ENCODE measurements at regions not wholly inside any gene's neighbourhood (a gene's known extent, or its start where the extent isn't known, plus 50 kb on each side); places are given as distances from the start of the nearest gene placed in this dataset.

GRCh38 chr6:113290684-113291083 is 566.5 kb upstream of the MARCKS start:
- intact Hi-C loops (cut with DNase I), result no loop called here
- TF ChIP-seq POLR2A (IDR thresholded peaks at IDR 0.05) (no peak), CTCF (IDR thresholded peaks at IDR 0.05) (no peak), EP300 (IDR thresholded peaks at IDR 0.05) (no peak)
- Histone ChIP-seq H3K9me3 (peaks cover 0 to 7% of the 10 kb centered on the region in 2 donors), H3K4me1 (ENCODE audit: insufficient read depth) (no peaks in the 10 kb centered on the region), H3K4me3 (no peak overlapping the region), H3K27me3 (no peaks in the 10 kb centered on the region), H3K27ac (no peak overlapping the region), H3K36me3 (no peaks in the 10 kb centered on the region)
- DNase-seq, result no peak
- WGBS, 3 donors, result 69 to 82% (median 82%) methylated on average over 1 of the region's 1 CpG

GRCh38 chr6:113291751-113292445 is 565.2 kb upstream of the MARCKS start:
- Histone ChIP-seq H3K27me3 (no peaks in the 10 kb centered on the region), H3K4me3 (no peak overlapping the region), H3K9me3 (peaks cover 0 to 3% of the 10 kb centered on the region in 2 donors), H3K36me3 (no peaks in the 10 kb centered on the region), H3K27ac (no peak overlapping the region), H3K4me1 (ENCODE audit: insufficient read depth) (no peaks in the 10 kb centered on the region)
- 41 to 56% (median 49%) methylated on average over 4 of the region's 4 CpGs for WGBS, 3 donors
- TF ChIP-seq CTCF (IDR thresholded peaks at IDR 0.05), result no peak
- TF ChIP-seq POLR2A (IDR thresholded peaks at IDR 0.05), result no peak
- no peak for TF ChIP-seq EP300 (IDR thresholded peaks at IDR 0.05)
- intact Hi-C loops (cut with DNase I), result no loop called here
- no peak for DNase-seq

DNA sequence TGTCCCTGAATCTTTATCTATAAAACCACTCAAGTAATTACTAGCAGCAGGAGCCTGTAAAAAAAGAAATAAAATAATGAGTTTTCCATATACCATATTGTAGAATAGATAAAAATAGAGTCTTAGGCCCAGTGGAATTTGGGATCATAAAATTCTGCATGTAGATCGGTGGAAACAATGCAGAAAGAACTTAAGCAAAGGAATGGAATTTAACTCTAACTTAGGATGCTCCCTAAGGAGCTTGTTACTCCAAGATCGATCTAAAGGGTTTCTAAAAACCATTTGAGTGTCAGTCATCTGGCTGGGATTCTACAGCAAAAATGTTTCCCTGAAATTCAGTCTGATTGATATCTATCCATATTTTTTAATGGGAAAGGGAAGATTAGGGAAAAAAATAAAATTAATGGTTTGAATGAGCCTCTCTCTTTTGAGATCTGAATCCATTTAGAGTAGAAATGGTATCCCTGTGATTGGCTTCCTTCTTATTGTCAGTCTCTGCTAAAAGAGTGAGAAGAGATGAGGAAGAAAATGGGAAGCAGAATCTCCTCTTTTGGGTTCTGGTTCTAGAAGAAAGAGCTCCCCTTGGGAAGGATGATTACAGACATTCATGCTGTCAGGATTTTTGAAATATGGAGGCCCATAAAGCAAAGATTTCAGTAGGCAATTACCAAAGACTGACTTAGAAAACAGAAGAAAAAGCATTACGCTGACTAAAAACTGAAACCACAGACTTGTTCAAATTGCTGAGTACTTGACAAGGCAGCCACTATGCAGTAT is 564.3 kb upstream of the MARCKS start:
- 48 to 66% (median 53%) methylated on average over 3 of the region's 3 CpGs for WGBS, 3 donors
- Histone ChIP-seq H3K4me3 (no peak overlapping the region), H3K36me3 (no peaks in the 10 kb centered on the region), H3K27ac (no peak overlapping the region), H3K4me1 (ENCODE audit: insufficient read depth) (no peaks in the 10 kb centered on the region), H3K9me3 (no peaks in the 10 kb centered on the region), H3K27me3 (no peaks in the 10 kb centered on the region)
- intact Hi-C loops (cut with DNase I), result no loop called here
- TF ChIP-seq POLR2A (IDR thresholded peaks at IDR 0.05), result no peak
- no peak for DNase-seq

DNA sequence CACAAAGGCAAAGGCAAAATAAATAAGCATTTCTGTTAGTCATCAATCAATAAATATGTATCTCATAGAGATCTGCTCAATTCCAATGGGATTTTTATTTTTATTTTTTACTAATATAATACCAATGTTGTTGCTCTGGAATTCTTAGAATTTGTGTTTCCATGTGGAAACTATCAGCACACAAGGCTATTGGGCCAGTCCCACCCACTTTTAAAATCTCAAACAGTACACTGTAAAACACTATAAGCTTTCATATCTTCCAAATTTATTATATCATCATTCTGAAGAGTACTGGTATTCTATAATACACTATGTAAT is 563.8 kb upstream of the MARCKS start:
- H3K27ac ChIP-seq, result no peak overlapping the region
- no peak for TF ChIP-seq CTCF (IDR thresholded peaks at IDR 0.05)
- TF ChIP-seq EP300 (IDR thresholded peaks at IDR 0.05), result no peak
- TF ChIP-seq POLR2A (IDR thresholded peaks at IDR 0.05), result no peak
- H3K9me3 ChIP-seq, result no peaks in the 10 kb centered on the region
- H3K27me3 ChIP-seq, result no peaks in the 10 kb centered on the region
- intact Hi-C loops (cut with DNase I), result no loop called here
- H3K4me3 ChIP-seq, result no peak overlapping the region
- H3K36me3 ChIP-seq, result no peaks in the 10 kb centered on the region
- no peak for DNase-seq
- no peaks in the 10 kb centered on the region for H3K4me1 ChIP-seq (ENCODE audit: insufficient read depth)

DNA sequence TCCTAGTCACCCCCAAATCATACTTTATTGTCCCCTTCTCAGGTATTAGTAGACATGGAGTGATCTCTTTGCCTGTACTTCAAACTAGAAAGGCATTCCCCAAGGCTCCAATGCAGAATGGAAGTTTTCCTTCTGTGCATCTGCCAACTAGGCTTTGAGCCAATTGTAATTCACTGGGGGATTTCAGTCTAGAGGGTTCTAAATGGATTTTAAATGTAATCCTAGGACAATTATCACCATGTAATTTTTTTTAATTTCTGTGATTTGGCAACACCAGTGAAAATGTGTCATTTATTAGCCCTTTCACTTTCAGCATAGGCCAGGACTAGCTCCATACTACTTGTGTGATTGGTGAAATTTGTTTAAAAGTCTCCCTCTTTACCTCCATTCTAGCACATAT is 557.6 kb upstream of the MARCKS start:
- H3K4me1 ChIP-seq (ENCODE audit: insufficient read depth), result no peaks in the 10 kb centered on the region
- no peak for TF ChIP-seq CTCF (IDR thresholded peaks at IDR 0.05)
- TF ChIP-seq EP300 (IDR thresholded peaks at IDR 0.05), result no peak
- TF ChIP-seq POLR2A (IDR thresholded peaks at IDR 0.05), result no peak
- H3K4me3 ChIP-seq, result no peak overlapping the region
- H3K36me3 ChIP-seq, result no peaks in the 10 kb centered on the region
- H3K27ac ChIP-seq, result no peak overlapping the region
- intact Hi-C loops (cut with DNase I), result no loop called here
- H3K27me3 ChIP-seq, result no peaks in the 10 kb centered on the region
- no peak for DNase-seq
- H3K9me3 ChIP-seq, result no peaks in the 10 kb centered on the region

All from ovary (tissue), 7 donors.